ENCODE measurements at regions not wholly inside any gene's neighbourhood (a gene's known extent, or its start where the extent isn't known, plus 50 kb on each side); places are given as distances from the start of the nearest gene placed in this dataset.
"Not testable (repeated sequence)": the region's sequence is repeated elsewhere in the genome, so short reads cannot be mapped to it uniquely, and the experiment has no call there.

DNA sequence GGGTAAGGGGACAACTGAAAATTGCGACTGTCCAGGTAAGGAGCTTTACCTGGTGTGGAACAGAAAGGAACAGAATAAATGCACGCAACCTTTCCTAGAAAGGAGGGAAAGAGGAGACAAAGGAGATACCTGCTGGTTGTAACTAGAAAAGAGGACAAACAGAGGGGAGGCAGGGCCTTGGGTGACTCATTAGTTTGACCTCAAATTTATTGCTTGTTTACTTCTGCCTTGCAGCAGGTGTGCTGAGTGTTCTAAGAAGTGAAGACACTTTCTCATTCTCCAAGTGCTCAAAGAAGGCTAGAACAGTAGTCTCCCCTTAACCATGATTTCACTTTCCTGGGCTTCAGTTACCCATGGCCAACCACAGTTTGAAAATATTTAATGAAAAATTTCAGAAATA, 123.1 kb upstream of the BOD1L1 start:
- in situ Hi-C loops (cut with HindIII; ENCODE audit: low sequenced_read_pairs) = no loop called here
- DNase-seq (ENCODE audit: low spot score) = no peak

DNA sequence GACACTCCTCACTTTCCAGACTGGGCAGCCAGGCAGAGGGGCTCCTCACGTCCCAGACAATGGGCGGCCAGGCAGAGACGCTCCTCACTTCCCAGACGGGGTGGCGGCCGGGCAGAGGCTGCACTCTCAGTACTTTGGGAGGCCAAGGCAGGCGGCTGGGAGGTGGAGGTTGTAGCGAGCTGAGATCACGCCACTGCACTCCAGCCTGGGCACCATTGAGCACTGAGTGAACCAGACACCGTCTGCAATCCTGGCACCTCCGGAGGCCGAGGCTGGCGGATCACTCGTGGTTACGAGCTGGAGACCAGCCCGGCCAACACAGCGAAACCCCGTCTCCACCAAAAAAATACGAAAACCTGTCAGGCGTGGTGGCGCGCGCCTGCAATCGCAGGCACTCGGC, 134.1 kb upstream of the BOD1L1 start:
- in situ Hi-C loops (cut with HindIII; ENCODE audit: low sequenced_read_pairs); DNase-seq (ENCODE audit: low spot score): not testable (repeated sequence)

DNA sequence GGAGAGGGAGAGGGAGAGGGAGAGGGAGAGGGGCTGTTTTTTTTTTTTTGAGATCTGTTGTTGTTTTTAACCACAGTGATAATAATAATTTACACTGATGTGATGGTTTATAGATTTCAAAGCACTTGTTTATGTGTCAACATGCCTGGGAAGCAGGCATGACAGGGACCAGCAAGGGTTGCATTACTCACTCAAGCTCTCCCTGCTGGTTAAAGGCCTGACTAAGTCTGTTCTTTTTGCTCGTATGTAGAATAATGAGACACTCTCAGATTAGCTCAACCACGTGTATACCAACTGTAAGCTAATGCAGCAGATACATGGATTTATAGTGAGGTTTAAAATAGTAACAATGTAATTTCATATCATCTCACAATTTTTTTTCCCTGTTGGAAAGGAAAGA, 134.6 kb upstream of the BOD1L1 start:
- in situ Hi-C loops (cut with HindIII; ENCODE audit: low sequenced_read_pairs) = no loop called here
- no peak for DNase-seq (ENCODE audit: low spot score)

DNA sequence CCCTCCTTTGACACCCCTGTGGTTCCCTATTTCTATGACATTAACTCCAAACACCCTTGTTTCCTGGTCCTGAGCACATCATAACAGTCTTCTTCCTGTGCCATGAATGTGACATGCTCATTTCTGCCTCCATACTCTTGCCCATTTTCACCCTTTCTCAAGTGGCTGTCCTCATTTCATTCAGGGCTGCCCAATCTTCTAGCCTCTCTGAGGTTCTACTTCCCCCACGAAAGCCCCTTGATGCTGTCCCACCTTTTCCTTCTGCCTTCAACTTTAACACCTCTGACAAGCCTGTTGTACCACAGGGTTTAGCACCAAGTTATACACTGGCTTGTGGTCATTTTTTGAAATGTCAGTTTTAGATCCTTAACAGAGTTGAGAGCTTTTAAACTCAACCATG, 136.2 kb upstream of the BOD1L1 start:
- DNase-seq (ENCODE audit: low spot score) = no peak
- in situ Hi-C loops (cut with HindIII; ENCODE audit: low sequenced_read_pairs) = no loop called here

DNA sequence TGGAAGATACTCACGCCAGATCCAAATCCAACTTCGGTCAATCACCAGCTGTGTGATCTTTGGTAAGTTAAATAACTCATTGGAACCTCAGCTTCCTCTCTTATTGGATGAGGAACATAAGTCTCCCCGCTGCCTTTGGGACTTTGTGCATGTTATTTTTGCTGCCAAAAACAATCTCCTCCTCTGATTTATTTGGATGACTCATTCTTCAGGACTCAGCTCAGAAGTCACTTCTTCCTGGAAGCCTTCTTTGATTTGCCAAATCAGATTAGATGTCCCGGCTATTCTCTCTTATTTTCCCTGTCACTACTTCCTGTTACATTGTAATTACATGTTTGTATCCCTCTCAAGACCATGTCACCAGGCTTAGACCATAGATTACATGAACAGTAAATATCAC, 138.0 kb upstream of the BOD1L1 start:
- no peak for DNase-seq (ENCODE audit: low spot score)
- in situ Hi-C loops (cut with HindIII; ENCODE audit: low sequenced_read_pairs) = no loop called here

DNA sequence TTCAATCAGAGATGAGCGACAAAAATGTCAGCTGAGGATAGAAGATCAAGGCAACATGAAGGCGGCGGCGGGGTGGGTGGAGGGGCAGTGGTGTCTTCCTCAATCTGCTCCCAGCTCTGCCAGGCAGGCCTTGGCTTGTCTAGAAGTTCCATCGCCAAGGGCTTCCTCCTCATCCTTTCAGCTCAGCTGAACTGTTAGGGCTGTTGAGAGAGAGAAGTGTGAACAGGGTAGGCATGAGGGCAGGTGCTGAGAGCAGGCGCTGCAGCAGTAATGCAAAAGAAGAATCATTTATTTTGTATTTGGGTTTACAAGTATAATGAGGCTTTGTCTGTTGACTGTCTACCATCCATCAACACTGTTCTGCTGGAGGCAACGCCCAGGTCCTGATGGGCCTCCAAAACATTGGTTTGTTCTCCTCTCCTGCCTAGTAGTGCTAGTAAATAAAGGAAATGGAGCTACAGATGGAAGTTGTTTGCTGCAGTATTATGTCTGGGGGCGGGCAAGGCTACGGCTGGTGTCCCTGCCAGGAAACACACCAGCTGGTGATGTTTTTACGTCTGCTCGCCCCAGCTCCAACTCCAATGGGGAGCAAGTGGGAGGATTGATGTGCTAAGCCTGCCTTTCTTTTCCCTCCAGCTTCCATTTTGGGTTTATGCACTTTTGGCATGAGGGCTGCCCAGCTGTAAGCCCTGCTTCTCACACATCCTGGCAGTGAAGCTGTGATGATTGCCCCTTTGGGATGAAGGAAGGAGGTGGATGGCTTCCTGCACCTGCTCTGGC, 139.4 kb upstream of the BOD1L1 start:
- no peak for DNase-seq (ENCODE audit: low spot score)
- in situ Hi-C loops (cut with HindIII; ENCODE audit: low sequenced_read_pairs) = no loop called here

DNA sequence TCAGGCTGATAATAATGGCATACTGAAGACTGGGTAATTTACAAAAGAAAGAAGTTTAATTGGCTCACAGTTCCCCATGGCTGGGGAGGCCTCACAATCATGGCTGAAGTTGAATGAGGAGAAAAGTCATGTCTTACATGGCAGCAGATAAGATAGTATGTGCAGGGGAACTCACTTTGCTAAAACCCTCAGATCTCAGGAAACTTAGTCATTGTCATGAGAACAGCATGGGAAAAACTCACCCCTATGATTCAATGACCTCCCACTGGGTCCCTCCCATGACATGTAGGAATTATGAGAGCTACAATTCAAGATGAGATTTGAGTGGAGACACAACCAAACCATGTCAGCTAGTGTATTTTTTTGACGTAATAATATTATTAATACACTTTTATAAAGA, 149.8 kb upstream of the BOD1L1 start:
- DNase-seq (ENCODE audit: low spot score) = no peak
- in situ Hi-C loops (cut with HindIII; ENCODE audit: low sequenced_read_pairs) = no loop called here

DNA sequence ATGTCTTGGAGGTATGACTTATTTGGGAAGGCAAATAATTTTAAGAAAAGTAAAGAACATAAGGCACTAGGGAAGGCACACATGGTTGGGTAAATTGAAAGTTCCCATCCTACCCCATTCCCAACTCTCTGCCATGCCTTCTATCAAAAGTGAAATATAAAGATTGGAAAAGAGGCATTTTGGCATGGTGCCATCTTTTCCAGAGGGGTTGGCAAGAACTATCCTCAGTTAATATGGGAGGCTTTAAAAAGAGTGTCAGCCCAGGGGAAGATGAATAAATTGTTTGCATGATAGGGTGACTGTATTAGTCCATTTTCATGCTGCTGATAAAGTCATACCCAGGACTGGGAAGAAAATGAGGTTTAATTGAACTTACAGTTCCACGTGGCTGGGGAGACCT, 150.8 kb upstream of the BOD1L1 start:
- DNase-seq (ENCODE audit: low spot score) = no peak
- in situ Hi-C loops (cut with HindIII; ENCODE audit: low sequenced_read_pairs) = no loop called here

DNA sequence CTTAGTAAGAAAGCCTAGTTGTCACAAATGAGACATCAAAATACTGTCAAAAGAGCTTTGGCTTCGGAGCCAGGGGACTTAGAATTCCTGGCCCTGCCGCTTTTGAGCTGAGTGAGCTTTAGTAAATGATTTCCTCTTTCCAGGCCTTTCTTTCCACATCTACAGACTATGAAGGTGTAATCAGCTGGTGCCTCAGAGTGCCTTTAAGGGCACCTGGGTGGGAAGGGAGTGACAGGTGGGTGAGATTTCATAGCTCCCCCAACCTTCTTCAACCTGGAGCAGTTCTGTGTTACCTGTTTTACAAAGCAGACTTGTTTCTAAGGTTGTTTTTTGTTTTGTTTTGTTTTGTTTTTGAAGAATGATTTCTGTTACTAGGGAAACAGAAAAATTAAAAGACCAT, 154.7 kb upstream of the BOD1L1 start:
- in situ Hi-C loops (cut with HindIII; ENCODE audit: low sequenced_read_pairs) = no loop called here

DNA sequence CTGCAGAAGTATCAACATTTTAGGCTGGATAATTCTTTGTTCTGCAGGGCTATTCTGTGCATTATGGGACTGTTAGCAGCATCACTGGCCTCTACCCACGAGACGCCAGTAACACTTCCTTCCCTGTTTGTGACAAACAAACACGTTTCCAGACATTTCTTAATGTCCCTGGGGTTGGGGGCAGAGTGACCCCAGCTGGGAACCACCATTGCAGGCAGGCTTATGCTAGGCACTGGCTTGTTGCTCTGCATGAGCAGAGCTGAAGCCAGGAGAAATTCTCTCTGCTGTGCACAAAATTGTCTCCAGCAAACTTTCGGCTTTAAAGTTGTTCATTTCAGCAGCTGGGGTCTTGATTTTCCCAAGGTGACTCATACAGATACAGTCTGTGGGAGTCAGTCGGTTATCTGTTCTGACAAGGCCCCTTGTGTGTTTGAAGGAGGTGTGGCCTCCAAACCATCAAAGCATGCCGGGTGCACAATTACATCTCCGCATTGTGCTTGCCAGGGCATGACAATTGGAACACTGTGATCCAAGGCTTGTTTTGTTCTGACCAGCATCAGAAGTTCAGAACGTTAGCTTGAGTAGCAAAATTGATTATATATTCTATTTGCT, 156.4 kb upstream of the BOD1L1 start:
- DNase-seq (ENCODE audit: low spot score) = no peak
- in situ Hi-C loops (cut with HindIII; ENCODE audit: low sequenced_read_pairs) = no loop called here

More for the DNA sequence above, 154.7 kb upstream of the BOD1L1 start:
- DNase-seq (ENCODE audit: low spot score) = no peak

DNA sequence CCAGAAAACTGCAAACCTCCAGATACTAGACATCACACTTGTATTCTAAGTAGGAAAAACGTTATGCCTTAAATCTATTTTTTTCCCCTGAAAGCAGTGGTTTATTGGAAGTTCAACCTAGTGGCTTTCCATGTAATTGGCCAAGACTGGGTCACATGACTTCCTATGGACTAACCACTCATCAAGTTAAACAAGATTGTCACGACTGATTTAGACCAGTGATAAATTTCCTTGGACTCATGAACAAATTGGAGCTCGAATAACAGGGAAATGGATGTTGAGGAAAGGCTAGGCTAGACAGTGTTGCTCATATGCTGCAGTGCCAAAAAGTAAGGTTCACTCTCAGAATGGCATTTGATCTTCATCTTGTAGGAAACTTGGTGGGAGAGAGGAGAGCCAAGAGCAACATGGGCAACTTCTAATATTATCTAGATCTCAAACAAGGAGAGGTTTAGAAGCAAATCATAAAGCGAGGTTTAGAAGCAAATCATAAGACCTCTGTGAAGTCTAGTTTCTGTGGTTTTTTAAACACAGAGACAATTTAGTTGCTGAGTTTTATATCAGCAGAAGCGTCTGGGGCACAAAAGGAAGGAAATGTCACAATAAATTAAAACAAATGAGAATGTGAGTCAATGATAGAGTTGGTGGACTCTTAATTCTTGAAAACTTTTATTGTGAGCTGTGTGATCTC, 165.6 kb upstream of the BOD1L1 start:
- in situ Hi-C loops (cut with HindIII; ENCODE audit: low sequenced_read_pairs) = no loop called here
- no peak for DNase-seq (ENCODE audit: low spot score)

DNA sequence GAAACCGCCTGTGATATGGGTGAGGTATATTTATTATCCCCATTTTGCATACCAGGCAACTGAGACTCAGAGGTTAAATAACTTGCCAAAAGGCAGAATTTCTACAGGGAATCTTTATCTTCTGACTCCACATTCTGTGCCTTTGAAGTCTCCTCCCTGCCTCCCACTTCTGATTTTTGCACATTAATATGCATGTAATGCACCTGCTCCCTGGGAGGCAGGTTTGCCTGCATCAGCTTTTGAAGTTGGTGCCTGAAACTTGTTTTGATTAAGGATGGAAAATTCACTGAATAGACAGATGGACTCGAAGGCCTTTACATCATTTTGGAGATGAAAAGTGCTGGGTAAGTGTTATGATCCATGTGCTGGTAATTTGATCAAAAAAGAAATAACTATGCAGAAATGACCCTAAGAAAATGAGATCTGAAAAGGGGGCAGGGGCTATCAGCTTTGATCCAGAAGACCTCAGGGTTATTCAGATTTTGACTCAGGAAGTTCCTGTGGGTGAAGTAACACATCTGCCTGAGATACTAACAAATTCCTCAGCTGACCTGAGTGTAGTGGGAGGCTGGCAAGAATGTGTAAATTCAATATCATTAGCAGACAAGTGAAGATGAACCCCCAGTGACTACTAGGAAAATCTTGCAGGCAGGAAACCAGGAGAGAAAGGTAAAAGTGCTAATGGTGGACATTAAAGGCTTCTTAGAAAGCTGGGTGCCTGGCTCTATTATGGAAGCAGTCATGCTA, 167.5 kb upstream of the BOD1L1 start:
- DNase-seq (ENCODE audit: low spot score) = no peak
- in situ Hi-C loops (cut with HindIII; ENCODE audit: low sequenced_read_pairs) = no loop called here

DNA sequence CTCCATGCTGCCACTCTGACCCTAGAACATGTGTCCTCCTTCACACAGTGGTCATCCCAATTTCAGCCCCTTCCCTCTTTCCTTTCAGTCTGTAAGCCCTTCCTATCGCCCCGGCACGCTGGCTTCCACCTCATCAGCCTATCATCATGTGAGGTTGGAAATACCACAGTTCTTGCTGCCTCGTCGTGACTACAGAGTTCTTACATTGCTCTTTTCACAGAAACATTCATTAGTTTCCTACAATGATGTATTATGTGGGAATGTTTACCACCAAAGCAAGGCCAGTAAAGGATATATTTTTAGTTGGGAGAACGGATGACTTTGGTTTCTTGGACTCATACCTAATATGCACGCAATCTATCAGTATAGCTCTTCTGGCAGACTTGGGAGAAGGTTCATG, 169.5 kb upstream of the BOD1L1 start:
- no peak for DNase-seq (ENCODE audit: low spot score)

DNA sequence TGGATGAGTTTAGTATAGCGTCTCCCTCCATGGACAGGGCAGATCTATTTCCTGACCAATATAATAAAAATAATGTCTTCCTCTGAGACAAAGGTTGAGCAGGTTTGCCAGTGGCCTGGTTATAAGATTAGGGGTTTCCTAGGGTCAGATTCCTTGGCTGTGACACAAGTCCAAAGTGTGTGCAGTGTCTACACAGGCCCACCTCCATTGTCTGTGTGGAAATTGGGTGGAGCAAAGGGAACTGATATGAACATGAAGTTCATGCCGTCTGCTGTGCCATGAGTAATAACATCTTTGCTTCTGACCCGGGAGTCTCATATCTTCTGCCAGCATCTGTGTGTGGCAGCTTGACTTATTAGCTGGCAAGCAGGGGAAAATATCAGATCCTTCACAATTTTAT, 187.7 kb upstream of the BOD1L1 start:
- DNase-seq (ENCODE audit: low spot score) = no peak
- in situ Hi-C loops (cut with HindIII; ENCODE audit: low sequenced_read_pairs) = no loop called here

More for the DNA sequence above, 169.5 kb upstream of the BOD1L1 start:
- in situ Hi-C loops (cut with HindIII; ENCODE audit: low sequenced_read_pairs) = no loop called here

DNA sequence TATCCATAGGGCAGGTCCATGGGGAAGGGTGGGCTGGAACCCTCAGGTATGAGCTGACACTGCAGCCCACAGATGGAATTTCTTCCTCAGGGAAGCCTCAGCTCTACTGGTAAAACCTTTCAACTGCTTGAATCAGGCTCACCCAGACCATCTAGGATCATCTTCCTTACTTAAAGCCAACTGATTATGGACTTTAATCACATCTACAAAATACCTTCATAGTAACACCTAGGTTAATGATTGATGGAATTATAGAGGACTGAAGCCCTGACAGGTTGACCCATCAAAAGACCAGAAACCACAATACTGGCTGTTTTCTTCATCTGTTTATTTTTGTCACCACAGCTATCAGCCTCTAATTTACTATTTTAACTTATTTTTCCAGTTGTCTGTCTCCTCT, 188.9 kb upstream of the BOD1L1 start:
- in situ Hi-C loops (cut with HindIII; ENCODE audit: low sequenced_read_pairs) = no loop called here
- no peak for DNase-seq (ENCODE audit: low spot score)

DNA sequence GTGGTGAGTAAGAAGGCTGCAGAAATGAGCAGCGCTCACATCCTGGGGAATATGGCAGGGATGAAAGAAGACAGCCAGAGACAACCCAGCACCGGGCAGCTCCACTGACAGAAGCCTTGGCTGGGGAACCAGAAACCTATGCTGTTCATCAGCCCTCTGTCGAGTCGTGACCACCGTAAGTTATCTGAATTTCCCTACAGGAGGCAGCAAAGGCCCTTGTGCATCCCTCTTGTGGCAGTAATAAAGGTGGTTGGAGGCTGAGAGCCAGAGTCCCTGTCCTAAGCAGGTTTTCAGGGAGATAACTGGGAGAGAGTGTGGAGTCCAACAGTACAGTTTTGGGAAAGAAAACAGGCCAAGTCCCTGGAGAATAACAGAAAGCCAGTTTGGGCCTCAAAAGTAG, 194.0 kb upstream of the BOD1L1 start:
- no peak for DNase-seq (ENCODE audit: low spot score)
- in situ Hi-C loops (cut with HindIII; ENCODE audit: low sequenced_read_pairs) = no loop called here

DNA sequence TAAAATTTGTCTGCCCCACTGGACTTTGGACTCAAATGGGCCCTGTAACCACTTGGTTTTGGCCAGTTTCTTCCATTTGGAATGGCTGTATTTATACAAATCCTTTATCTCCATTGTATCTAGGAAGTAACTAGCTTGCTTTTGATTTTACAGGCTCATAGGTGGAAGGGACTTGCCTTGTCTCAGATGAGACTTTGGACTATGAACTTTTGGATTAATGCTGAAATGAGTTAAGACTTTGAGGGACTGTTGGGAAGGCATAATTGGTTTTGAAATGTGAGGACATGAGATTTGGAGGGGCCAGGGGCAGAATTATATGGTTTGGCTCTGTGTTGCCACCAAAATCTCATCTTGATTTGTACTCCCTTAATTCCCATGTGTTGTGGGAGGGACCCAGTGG, 198.3 kb upstream of the BOD1L1 start:
- in situ Hi-C loops (cut with HindIII; ENCODE audit: low sequenced_read_pairs); DNase-seq (ENCODE audit: low spot score): not testable (repeated sequence)

DNA sequence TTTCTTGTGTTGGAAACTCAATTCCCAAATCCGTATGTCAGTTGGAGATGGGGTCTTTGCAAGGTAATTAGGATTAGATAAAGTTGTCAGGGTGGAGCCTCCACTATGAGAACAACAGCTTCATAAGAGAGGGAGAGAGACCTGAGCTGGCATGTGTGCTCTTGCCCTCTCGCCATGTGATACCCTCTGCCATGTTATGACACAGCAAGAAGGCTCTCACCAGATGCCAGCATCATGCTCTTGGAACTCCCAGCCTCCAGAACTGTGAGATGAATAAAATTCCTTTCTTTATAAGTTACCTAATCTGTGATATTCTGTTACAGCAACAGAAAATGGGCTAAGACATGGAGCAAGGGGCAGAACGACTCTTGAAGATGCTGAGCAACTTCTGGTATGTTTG, 201.9 kb upstream of the BOD1L1 start:
- DNase-seq (ENCODE audit: low spot score) = no peak
- in situ Hi-C loops (cut with HindIII; ENCODE audit: low sequenced_read_pairs) = no loop called here

DNA sequence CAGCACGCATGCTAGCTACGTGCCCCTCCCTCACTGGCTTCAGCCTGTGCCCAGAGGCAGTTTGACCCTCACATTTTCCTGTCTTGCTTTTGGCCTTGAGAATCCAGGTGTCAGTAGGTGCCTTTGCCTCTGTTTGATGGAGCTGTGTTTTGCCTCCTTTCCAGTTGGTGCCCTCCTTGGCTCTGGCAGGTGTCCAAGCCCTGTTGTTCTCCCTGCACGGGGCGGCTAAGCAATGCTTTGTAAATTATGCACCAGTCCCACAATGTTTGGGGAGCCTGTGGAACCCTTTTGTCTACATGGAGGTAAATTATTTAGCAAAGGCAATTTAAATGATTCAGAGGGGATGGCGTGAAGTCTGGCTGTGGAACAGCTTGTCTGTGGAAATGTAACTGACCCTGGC, 202.9 kb upstream of the BOD1L1 start:
- DNase-seq (ENCODE audit: low spot score) = peak; percentile 34
- in situ Hi-C loops (cut with HindIII; ENCODE audit: low sequenced_read_pairs) = no loop called here
